BE2C (cell line): ENCODE measurements at regions not wholly inside any gene's neighbourhood (a gene's known extent, or its start where the extent isn't known, plus 50 kb on each side); places are given as distances from the start of the nearest gene placed in this dataset.

ENCODE experiments used
- DNase-seq: peaks from one replicate; pipeline ENCODE4 v3.0.0-alpha.2; 2020
- H3K27me3 ChIP-seq: fragments of 250-450 bp; sonication (Bioruptor Pico); 2 replicates; pipeline ENCODE4 v1.5.1; 2020; ENCODE audit warnings: mild to moderate bottlenecking
- H3K36me3 ChIP-seq: fragments of 250-450 bp; sonication (Bioruptor Pico); 2 replicates; pipeline ENCODE4 v1.5.1; 2020; ENCODE audit warnings: mild to moderate bottlenecking
- H3K4me1 ChIP-seq: fragments of 250-450 bp; sonication (Bioruptor Pico); 2 replicates; pipeline ENCODE4 v1.5.1; 2020
- H3K4me3 ChIP-seq: 2 replicates; pipeline ENCODE4 v1.5.1; 2011; ENCODE audit warnings: low read depth, low read length
- H3K9me3 ChIP-seq: fragments of 250-450 bp; sonication (Bioruptor Pico); 2 replicates; pipeline ENCODE4 v1.5.1; 2020
- TF ChIP-seq, protein P1 (sequence below): IDR thresholded peaks from 2 replicates; pipeline ENCODE4 v1.5.1; 2012; ENCODE audit warnings: mild to moderate bottlenecking, low read depth, low read length

DNA sequence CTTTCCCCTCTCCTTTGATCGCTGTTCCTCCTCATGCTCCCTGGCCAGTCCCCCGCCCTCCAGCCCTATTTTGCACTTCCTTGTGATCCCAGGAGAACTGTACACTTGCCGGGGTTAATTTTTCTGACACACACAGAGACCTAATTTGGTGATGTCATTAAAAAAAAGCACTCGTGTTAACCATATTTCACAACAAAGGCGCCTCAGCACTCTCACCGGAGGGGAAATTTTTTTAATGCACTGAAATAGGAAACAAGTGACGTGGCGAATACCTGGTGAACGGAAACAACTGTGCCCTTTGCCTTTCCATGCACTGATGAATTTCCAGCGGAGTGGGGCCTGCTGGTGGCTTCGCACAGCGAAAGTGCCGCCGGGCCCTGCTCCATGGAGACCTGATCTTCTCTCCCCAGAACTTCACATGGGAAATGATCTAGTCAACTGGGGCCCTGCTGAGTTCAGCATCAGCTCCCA, 53.9 kb upstream of the TAGAP start:
- H3K4me1 ChIP-seq: no peaks in the 10 kb centered on the region; the same call in 1 of the 2 replicates
- TF ChIP-seq, protein P1, sequence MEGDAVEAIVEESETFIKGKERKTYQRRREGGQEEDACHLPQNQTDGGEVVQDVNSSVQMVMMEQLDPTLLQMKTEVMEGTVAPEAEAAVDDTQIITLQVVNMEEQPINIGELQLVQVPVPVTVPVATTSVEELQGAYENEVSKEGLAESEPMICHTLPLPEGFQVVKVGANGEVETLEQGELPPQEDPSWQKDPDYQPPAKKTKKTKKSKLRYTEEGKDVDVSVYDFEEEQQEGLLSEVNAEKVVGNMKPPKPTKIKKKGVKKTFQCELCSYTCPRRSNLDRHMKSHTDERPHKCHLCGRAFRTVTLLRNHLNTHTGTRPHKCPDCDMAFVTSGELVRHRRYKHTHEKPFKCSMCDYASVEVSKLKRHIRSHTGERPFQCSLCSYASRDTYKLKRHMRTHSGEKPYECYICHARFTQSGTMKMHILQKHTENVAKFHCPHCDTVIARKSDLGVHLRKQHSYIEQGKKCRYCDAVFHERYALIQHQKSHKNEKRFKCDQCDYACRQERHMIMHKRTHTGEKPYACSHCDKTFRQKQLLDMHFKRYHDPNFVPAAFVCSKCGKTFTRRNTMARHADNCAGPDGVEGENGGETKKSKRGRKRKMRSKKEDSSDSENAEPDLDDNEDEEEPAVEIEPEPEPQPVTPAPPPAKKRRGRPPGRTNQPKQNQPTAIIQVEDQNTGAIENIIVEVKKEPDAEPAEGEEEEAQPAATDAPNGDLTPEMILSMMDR: no peak
- no peaks in the 10 kb centered on the region for H3K9me3 ChIP-seq
- no peak overlapping the region for H3K4me3 ChIP-seq
- DNase-seq: no peak
- no peaks in the 10 kb centered on the region for H3K36me3 ChIP-seq
- no peaks in the 10 kb centered on the region for H3K27me3 ChIP-seq

DNA sequence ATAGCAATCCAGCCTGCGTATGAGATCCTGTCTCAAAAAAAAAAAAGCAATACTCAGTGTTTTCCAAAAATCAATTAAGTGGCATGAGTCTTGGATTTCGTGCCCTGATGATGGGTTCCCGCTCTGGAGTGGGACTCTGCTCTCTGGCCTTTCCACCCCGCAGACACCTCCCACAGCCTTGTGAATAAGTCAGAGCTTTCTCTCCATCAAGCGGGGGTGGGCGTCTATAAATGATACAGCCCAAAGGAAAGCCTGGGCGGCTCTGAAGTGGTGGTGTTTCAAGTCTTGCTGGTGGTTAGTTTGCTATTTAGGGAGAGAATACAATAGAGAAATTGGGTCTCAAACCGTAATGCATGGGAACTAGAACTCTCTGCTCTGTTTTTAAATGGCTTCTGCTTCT, 52.5 kb upstream of the TAGAP start:
- H3K4me3 ChIP-seq: no peak overlapping the region
- no peaks in the 10 kb centered on the region for H3K4me1 ChIP-seq
- no peaks in the 10 kb centered on the region for H3K27me3 ChIP-seq
- H3K36me3 ChIP-seq: no peaks in the 10 kb centered on the region
- no peak for DNase-seq
- no peaks in the 10 kb centered on the region for H3K9me3 ChIP-seq
- TF ChIP-seq, protein P1: no peak

DNA sequence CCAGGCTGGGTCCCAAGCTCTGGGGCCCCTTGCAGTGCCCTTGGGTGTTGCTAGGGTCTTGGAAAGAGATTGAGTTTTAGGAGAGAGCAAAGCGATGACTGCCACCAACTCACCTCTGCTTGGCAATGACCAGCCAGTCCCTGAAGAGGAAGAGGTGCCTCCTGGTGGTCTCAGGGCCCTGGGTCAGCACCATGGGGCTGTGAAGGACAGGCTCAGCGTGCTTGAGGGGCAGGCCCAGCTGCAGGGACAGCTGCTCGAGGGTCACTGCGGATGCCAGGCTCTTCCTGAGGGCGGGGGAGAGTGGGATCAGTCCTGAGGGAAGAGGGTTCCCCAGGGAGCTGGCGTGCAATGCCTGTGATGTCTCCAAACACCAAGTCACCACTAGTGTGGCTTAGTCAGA, 50.8 kb upstream of the TAGAP start:
- Histone ChIP-seq H3K9me3 (no peaks in the 10 kb centered on the region), H3K4me1 (no peaks in the 10 kb centered on the region), H3K4me3 (no peak overlapping the region), H3K27me3 (peaks cover 6% of the 10 kb centered on the region), H3K36me3 (no peaks in the 10 kb centered on the region; the same call in 1 of the 2 replicates)
- peak; percentile 42 for DNase-seq
- TF ChIP-seq, protein P1: no peak

DNA sequence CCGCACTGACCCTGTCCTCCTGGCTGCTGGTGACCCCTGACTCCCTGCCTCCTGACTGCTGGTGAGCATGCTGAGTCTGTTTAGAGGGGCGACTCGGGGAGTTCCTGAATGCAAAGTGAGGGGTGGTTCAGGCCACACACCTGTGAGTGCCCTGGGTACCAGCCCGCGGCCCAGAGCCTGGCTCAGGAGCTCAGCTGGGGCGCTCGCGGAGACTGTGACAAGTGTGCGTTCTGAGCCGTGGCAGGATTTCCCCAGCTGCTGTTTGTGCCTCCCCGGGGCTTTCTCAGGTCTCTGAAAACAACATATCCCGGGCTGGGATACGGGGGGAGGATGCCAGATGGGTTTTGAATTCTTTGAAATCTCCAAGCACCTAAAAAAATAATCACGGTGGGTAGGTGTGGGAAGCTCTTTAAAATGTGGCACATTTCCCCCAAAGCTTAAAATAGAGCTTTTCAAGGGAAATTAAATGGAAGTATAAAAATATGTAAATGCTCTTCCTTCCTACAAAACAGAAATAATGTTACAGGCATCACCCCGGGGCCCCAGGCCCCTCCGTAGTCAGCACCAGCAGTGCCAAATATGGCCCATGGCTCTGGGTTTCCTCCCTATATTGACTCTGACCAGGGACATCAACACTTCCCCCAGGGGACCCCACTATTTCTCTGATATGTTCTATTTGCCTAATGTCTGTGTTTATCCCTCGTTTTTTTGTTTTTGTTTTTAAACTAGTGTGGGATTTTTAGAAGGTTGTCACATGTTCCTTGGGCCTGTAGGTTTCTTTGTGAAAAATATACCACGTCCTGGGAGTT, 49.9 kb upstream of the TAGAP start:
- DNase-seq: no peak
- no peak overlapping the region for H3K4me3 ChIP-seq
- H3K9me3 ChIP-seq: no peaks in the 10 kb centered on the region
- H3K4me1 ChIP-seq: no peaks in the 10 kb centered on the region
- peaks cover 6% of the 10 kb centered on the region for H3K27me3 ChIP-seq
- H3K36me3 ChIP-seq: no peaks in the 10 kb centered on the region; the same call in 1 of the 2 replicates
- TF ChIP-seq, protein P1: no peak
